ENCODE measurements at regions not wholly inside any gene's neighbourhood (a gene's known extent, or its start where the extent isn't known, plus 50 kb on each side); places are given as distances from the start of the nearest gene placed in this dataset.

DNA sequence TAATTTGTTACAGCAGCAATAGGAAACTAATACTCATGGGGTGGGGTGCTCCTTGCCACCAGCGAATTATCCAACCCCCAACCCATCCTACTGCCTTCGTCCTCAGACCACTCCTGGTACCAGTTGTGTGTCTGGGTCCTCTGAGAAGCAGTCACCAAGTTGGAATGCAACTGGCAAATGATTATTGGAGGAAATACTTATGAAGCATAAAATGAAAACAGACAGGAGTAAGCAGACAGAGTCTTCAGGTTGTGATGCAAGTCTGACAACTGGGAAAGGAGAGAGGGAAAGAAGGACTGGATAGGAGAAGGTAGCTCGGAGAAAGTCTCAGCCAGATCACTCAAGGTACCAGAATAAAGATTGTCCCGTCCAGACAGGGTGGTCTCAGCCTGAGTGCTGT lies 181.1 kb upstream of the ARID2 start:
- intact Hi-C loops (cut with micrococcal nuclease), result loop anchor here (10.0 kb wide), 1 partner anchor 386 kb away; no protein-coding TSS in a partner anchor

DNA sequence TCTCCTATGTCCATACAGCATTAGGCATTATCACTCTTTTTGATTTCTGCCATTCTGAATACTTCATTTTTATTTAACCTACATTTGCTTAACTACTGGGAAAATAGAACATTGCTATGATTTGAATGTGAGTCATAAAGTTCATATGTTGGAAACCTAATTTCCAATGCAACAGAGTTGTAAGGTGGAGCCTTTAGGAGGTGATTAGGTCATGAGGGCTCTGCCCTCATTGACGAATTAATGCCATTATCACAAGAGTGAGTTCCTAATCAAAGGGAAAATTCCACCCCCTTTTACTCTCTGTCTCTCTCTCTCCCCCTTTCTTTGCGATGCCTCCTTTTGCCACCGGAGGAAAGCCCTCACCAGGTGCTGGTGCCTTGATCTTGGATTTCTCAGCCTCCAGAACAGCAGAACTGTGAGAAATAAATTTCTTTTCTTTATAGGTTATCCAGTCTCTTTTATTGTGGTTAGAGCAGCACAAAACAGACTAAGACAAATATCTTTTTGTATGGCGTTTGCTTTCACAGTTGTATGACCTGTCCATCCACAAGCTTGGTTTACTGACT lies 180.1 kb upstream of the ARID2 start:
- intact Hi-C loops (cut with micrococcal nuclease), result loop anchor here (10.0 kb wide), 1 partner anchor 385 kb away; no protein-coding TSS in a partner anchor

DNA sequence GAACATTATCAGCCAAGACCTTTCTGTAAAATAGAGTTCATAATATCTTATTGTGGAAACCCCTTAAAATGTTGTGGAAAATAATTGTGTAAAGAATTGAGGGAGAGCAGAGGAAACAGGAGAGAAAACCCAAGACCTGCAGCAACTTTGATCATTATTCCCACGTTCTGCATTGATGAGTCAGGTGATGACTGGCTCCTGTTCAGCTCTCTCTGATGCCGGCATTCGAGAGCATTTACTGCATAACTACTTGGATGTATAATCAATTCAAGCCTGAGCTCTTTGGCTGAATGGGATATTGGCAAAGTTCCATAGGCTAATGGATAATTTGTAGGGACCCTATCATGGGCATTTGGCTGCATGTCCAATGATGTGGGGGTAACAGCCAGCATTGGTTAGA lies 176.3 kb upstream of the ARID2 start:
- intact Hi-C loops (cut with micrococcal nuclease), result no loop called here

DNA sequence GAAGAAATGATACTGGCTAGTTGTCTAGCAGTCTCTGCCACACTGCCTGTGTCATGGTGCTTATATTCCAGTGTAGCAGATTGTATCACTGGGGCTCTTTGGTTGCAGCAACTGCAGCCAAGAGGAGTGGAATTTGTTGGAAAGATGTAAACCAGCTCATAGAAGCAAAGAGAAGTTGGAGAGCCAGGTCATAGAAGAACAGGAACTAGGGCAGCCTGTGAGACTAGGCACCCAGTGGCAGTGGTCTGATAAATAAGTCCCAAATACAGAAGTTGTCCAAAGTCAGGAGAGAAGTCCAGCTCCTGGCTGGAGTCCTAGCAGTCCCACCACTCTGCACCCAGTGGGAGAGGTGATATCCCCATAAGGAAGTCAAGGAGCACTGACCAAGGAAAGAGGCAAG lies 172.5 kb upstream of the ARID2 start:
- intact Hi-C loops (cut with micrococcal nuclease), result no loop called here

DNA sequence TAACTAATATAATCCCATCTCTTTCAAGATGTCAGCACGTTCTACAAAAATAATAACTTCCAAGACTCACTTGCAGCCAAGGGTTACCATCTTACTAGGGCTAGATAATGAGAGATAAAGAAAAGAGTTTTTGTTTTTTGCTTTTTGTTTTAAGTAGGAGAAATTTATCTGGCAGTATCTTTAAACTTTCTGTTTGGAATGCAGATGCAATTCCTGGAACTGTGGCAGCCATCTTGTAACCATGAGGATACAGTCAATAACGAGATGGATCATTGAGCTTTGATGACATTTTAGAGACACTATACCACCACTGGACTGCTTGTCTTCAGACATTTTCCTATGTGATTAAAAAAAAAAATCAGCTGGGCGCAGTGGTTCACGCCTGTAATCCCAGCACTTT lies 171.2 kb upstream of the ARID2 start:
- intact Hi-C loops (cut with micrococcal nuclease), result no loop called here

DNA sequence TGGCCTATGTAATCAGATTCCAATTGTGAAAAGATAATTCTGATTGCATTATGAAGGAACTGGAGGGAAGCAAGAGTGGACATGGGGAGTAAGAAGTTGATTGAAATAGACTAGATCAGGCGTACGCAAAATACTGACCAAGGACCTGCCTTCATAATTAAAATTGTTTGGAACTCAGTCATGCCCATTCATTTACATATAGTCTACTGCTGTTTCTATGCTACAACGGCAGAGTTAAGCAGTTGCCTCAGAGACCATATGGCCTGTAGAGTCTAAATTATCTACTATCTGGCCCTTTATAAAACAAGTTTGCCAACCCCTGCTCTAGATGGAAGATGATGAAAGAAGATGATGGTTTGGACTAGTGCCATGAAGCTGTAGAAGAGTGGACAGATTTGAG lies 170.0 kb upstream of the ARID2 start:
- intact Hi-C loops (cut with micrococcal nuclease), result no loop called here

DNA sequence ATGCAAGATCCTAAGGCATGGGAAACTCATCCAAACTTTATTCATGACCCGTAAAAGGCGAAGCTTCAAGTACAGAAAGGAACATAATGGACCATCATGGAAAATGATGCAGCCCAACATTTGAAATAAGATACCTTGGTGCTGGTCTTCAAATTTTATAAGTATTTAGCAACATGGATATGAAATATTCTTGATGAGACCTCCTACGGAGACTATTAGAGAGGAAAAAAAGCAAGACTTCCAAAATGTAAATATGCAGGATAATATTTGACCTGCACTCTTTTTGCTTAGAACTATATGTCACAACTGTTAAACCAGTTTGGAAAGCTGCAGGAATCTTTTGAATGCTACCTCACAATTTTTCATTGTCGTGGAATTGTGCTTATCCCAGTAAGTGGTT lies 168.8 kb upstream of the ARID2 start:
- intact Hi-C loops (cut with micrococcal nuclease), result no loop called here

DNA sequence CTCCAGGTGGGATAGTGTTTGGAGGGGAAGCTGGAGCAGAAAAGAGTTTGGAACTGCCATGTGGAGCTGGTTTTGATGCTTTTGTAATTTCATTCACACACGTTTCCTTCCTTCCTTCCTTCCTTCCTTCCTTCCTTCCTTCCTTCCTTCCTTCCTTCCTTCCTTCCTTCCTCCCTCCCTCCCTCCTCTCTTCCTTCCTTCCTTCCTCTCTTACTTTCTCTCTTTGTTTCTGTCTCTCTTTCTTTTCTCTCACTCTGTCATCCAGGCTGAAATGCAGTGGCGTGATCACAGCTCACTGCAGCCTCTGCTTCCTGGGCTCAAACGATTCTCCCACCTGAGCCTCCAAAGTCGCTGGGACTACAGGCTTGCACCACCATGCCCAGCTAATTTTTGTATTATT lies 168.0 kb upstream of the ARID2 start:
- intact Hi-C loops (cut with micrococcal nuclease), result no loop called here

DNA sequence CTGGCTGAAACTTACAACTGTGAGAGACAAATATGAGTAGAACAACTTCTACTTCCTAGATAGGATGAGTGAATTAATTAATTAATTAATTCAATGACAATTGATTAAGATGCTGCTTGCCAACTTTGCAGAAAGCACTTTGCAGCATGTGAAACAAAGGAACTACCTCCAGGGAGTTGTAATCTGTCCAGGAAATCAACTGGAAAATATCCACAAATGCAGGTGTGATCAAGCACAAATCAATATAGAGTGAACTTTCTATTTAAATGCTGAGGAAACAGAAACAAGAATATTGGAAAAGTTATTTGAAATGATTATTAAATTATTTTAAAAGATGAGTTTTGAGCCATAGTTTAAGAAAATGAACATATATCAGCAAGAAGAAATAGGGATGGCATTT lies 163.9 kb upstream of the ARID2 start:
- intact Hi-C loops (cut with micrococcal nuclease), result no loop called here

DNA sequence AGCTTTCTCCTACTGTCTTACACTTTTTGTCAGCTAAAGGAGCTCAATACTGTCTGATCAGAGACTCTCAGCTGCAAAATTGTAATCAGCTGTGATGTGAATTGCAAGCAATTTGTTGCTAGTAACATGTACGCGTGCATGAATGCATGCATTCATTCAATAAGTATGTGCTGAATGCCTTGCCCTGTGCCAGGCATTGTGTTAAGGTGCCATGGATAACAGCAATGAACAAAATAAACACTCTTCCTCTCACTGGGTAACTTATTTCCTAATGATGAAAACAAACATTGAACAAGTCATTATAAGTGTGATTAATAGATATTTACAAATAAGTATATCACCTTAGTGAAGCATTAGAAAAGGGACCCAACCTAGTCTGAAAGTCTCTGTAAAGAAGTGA lies 163.2 kb upstream of the ARID2 start:
- intact Hi-C loops (cut with micrococcal nuclease), result no loop called here

DNA sequence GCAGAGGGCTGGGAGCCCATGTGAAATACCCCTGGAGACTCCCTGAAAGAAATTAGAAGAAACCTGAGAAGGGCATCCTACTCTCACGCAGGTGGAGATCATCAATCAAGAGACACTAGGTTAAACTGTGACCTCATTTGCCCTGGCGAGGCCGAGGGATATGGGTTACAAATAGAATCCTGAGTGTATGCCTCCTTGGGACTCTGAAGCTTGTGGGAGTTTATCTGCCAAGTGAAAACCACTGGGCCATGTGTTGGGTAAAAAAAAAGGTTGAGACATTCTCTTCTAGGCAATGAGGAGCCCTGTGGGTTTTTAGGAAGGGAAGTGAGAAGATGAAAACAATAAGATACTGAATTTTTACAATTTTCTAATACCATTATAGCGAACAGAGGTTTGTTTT lies 160.7 kb upstream of the ARID2 start:
- intact Hi-C loops (cut with micrococcal nuclease), result no loop called here

DNA sequence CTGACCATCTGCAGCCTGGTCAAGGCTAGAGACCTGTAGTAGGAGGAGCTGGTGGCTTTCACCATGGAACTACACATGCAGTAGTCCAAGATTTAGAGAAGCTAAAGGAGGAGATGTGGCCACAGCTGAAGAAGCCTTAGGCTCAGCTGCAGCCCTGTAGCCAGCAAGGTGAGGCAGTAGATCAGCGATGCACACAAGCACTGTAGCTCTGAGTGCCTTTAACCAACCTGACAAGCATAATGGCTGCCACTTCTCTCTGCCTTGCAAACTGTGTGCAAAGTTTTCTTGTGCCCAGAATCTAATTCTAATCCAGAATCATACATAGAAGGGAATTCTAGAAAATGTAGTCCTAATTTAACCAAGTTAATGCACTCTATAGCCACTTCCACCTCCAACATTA lies 159.0 kb upstream of the ARID2 start:
- intact Hi-C loops (cut with micrococcal nuclease), result no loop called here

DNA sequence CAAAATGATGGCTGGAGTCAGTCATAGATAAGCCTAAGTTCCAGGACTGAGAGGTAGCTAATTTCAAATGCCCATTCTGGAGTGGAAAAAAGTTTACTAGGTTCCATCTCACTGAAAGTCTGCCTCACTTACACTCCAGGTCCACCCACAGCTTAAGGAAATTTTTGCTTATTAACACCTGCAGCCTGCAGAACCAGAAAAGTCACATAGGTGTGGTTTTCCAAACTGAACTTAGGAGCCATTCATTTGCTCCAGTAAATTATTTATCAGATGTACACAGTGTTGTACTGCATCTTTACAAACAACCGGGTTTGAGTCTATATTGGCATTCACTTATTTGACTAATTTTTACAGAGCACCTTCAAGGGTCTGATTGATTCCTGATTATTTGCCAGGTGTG lies 157.4 kb upstream of the ARID2 start:
- intact Hi-C loops (cut with micrococcal nuclease), result no loop called here

DNA sequence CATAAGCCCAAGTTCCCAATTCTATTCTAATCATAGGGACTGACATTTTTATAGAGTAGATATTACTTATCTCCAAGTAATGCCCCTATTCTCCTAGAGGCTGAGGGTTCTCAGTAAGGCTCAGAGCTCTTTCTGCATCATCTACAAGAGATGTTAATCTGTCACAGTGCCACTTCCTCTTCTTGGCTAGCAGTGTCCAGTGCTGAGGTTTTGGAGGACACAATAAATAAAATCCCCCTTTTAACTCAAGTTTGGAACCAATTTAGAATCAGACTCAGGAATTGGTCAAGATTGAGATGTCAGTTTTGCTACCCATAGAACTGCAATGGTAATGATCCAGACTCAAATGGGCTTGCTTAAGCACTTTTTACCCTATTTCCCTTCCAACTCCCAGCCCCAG lies 154.1 kb upstream of the ARID2 start:
- intact Hi-C loops (cut with micrococcal nuclease), result loop anchor here (5.0 kb wide), 1 partner anchor 42 kb away; no protein-coding TSS in a partner anchor

DNA sequence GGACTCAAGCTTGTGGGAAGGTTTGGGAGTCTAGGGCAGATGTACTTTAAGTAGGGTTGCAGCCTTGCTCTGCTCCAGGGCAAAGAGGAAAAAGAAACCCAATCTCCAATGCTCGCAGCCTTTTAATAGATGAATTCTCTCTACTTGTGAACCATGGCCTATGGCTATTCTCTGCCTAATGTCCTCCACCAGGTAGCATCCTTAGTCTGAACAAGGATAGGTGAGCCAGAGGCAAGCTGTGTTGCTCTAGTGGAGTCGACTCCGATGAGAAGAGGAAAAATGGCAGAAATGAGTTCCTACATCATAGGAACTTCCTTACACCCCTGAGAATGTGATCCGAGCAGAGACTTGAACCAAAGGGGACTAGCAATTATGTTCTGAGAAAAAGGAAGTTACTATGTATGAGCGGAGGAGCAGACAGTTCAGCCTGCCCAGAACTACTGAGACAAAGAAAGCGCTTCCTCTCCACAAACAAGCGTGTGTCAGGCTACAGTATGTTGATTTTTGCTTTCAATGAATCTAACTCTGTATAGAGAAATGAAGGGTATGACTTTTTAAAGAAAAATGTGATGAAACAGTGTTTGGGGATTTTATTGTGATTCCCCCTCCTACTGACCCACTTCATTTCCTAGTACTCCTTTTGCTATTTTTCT lies 153.6 kb upstream of the ARID2 start:
- intact Hi-C loops (cut with micrococcal nuclease), result loop anchor here (5.0 kb wide), 1 partner anchor 41 kb away; no protein-coding TSS in a partner anchor

DNA sequence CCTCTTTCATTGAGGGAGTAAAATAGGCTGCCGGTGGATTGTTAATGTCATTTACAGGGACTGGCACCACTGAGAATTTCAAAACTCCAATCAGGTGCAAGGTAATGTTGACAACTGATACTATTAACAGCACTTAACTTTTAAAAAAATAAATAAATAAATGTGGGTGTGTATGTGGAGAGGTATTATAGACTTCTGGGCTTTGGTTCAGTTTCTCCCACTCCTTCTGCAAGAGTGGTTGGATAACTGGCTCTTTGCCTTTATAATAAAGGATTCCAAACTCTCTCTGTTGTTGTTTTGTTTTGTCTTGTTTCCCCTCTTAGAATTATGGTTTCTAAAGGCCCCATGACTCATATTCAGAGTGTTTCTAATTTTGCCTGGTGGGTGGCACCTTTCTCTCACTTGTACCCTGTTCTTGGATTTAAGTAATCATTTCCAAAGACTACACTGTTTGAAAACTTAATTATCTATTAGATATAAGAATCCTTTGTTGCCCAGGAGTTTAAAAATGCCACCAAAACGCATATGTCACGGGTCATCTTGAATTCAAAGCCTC lies 151.6 kb upstream of the ARID2 start:
- intact Hi-C loops (cut with micrococcal nuclease), result loop anchor here (5.0 kb wide), 1 partner anchor 39 kb away; no protein-coding TSS in a partner anchor

DNA sequence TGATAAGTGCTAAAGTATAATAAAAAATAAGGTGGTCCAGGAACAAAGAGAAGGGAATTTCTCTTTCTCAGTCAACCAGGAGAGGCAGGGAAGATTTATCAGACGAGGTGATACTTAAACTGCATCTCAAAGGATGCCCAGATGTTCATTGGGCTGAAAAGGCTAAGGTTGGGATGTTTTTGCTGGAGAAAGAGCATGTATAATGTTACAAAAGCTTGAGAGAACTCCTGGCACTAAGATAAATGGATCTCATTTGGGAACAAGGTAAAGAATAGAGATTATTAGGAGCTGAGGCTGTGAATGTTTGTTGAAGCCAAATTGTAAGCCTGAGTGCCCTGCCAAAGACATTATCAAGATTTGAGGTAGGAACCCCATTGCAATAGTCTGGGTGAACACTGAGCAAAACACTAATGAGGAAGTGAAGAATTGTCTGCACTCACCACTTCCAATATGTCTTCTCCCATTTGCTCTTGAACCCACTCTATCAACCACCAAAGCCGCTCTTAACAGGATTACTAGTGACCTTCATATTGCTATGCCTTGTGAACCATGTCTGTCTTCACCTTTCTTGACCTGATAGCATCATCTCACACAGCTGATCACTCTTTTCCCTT lies 149.0 kb upstream of the ARID2 start:
- intact Hi-C loops (cut with micrococcal nuclease), result no loop called here

DNA sequence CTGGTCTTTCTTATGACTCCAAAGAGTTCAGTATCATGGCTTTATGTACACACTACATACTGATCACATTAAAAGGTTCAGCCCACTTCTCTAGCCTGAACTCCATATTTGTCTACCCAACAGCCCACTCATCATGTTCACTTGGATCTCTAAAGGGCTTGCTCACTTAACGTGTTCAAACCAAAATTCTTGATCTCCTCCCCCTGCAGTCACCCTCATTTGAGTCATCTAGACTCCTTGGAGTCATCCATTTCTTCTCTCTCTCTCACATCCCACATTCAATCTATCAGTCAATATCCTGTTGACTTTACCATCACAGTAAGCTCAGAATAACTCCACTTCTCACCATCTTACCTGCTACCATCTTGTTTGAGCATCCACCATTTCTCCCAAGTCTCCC lies 148.4 kb upstream of the ARID2 start:
- intact Hi-C loops (cut with micrococcal nuclease), result no loop called here

DNA sequence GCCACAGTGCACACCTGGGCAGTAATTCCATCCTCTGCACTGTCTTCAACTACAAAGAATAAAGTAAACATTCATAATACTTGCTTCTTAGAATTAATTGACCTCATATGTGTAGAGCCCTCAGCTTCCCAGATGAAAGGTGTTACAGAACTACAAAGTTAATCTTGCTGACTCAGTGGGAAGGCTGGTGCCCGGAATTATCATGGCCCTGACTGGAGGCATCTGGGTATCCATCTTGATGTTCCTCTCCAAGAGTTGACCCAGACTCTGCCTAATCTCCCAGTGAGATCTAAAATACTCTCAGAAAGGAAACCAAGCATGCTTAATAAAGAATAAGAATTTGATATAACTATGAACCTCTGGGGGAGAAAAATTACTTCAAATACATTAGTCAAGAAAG lies 147.0 kb upstream of the ARID2 start:
- intact Hi-C loops (cut with micrococcal nuclease), result no loop called here

DNA sequence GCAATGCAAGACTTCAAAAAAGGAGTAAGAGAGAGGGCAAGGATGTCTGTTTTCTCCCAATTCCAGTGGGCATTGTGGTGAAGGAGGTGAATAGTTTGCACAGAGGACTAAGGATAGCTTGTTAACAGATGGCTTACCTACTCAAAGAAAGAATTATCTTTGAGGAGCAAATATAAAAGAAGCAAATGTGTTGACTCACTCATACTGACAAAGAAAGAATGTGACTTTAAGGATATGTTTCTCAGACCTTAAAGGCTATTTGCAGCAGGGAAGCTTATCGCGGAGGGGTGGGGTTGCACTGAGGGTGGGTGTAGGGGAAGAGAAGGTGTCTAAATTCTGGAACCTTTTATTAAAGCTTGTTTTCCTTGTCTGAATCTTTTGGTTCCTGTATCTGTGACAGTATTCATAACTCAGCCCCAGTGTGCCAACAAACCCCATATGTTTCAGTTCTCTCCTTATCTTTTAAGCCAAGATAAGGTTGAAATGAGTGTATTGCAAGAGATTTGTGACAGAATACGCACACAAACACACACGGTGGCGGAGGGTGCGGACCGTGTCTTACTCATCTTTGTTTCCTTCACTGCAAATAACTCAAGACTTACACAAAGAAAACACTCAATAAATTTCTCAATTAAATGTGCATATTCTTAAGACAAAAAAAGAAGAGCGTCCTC lies 146.4 kb upstream of the ARID2 start:
- intact Hi-C loops (cut with micrococcal nuclease), result no loop called here

DNA sequence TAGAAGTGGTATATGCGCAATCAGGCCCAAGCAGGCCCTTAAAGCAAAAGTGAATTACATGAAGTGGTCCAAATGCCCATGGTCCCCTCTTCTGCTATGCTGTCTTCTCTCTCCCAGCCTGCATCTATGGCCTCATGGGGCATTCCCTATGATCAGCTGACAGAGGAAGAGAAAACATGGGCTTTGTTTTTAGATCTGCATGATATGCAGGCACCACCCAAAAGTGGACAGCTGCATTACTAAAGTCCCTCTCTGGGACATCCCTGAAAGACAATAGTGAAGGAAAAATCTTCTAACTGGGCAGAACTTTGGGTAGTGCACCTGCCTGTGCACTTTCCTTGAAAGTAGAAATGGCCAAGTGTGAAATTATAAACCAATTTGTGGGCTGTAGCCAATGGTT lies 145.2 kb upstream of the ARID2 start:
- intact Hi-C loops (cut with micrococcal nuclease), result no loop called here

Measured in T-helper 1 cell treated with Interleukin-12 subunit alpha and Interleukin-12 subunit beta and Interleukin-4 antibody, amounts not matched to agents 30 ng/mL and 1 ng/mL, for 36 hours (primary cell).